OCI-LY7 (cell line): ENCODE measurements at regions not wholly inside any gene's neighbourhood (a gene's known extent, or its start where the extent isn't known, plus 50 kb on each side); places are given as distances from the start of the nearest gene placed in this dataset.

ENCODE experiments used
- BruUV-seq: library from RNA; stranded (reverse); fragments of 400-500 nt; replicated peaks from 2 replicates; lab custom pipeline; 2021; lab: Mats Ljungman, UMichigan
- CTCF ChIA-PET: fragments of 300-600 bp; sonication (Branson Sonifier 250); formaldehyde crosslinking; loops from one replicate; lab custom pipeline; 2022; ENCODE audit warnings: antibody characterized with exemption; ENCODE audit not compliant: unreplicated experiment; lab: Charles Lee
- POLR2A ChIA-PET: fragments of 300-600 bp; sonication (Branson Sonifier 250); formaldehyde crosslinking; loops from one replicate; lab custom pipeline; 2022; ENCODE audit warnings: antibody characterized with exemption; lab: Charles Lee
- DNase-seq: peaks from one replicate; pipeline ENCODE4 v3.0.0-alpha.2; 2015; ENCODE audit warnings: low spot score
- H2AFZ ChIP-seq: fragments of 200-600 bp; sonication (generic), shearing (Covaris generic); 2 replicates; pipeline ENCODE4 v1.6.1; 2014; ENCODE audit warnings: mild to moderate bottlenecking, antibody characterized with exemption, low read length, moderate library complexity
- H3K27ac ChIP-seq: fragments of 200-600 bp; sonication (generic); 2 replicates; pipeline ENCODE4 v1.5.1; 2014; ENCODE audit warnings: mixed run types, low read depth, mild to moderate bottlenecking, moderate library complexity, low read length, inconsistent platforms; ENCODE audit not compliant: poor library complexity, severe bottlenecking
- H3K36me3 ChIP-seq: fragments of 200-600 bp; sonication (generic); 2 replicates; pipeline ENCODE4 v1.6.1; 2014; ENCODE audit warnings: mild to moderate bottlenecking, antibody characterized with exemption, low read length, moderate library complexity, mixed read lengths; ENCODE audit not compliant: insufficient read depth
- H3K4me1 ChIP-seq: fragments of 200-600 bp; sonication (generic); 2 replicates; pipeline ENCODE4 v1.5.1; 2014; ENCODE audit warnings: mild to moderate bottlenecking, low read length; ENCODE audit not compliant: insufficient read depth, poor library complexity, severe bottlenecking
- H3K4me2 ChIP-seq: fragments of 200-600 bp; sonication (generic); 2 replicates; pipeline ENCODE4 v1.6.1; 2014; ENCODE audit warnings: mild to moderate bottlenecking, low read length
- H3K4me3 ChIP-seq: fragments of 200-600 bp; sonication (generic); 2 replicates; pipeline ENCODE4 v1.5.1; 2014; ENCODE audit warnings: mild to moderate bottlenecking, low read depth, low read length; ENCODE audit not compliant: poor library complexity, severe bottlenecking
- H3K79me2 ChIP-seq: fragments of 200-600 bp; sonication (generic); 2 replicates; pipeline ENCODE4 v1.6.1; 2016; ENCODE audit warnings: low read depth, mild to moderate bottlenecking, low read length, moderate library complexity, mixed read lengths; ENCODE audit not compliant: insufficient read depth
- H3K9me2 ChIP-seq: fragments of 200-600 bp; sonication (generic); 2 replicates; pipeline ENCODE4 v1.6.1; 2016; ENCODE audit warnings: mild to moderate bottlenecking, low read length, mixed read lengths; ENCODE audit not compliant: insufficient read depth
- H3K9me3 ChIP-seq: fragments of 200-600 bp; sonication (generic); 2 replicates; pipeline ENCODE4 v1.6.1; 2014; ENCODE audit warnings: mild to moderate bottlenecking, mixed run types, low read length, mixed read lengths
- H4K20me1 ChIP-seq: fragments of 200-600 bp; sonication (generic); 2 replicates; pipeline ENCODE4 v1.6.1; 2014; ENCODE audit warnings: mild to moderate bottlenecking, antibody characterized with exemption, low read length, moderate library complexity, mixed read lengths; ENCODE audit not compliant: insufficient read depth
- EZH2phosphoT487 ChIP-seq: fragments of 200-600 bp; sonication (generic); IDR thresholded peaks from 2 replicates; pipeline ENCODE4 v1.6.1; 2018; ENCODE audit warnings: low read depth, borderline replicate concordance, mild to moderate bottlenecking, mixed run types, antibody characterized with exemption, low read length, moderate library complexity, mixed read lengths
- intact Hi-C: fragments of 100-400 bp; cut with micrococcal nuclease; formaldehyde crosslinking; loops from one replicate; pipeline ENCODE4 v1.10.0; 2022; ENCODE audit not compliant: unreplicated experiment
- TF ChIP-seq, protein P1 (sequence below): fragments of 200-600 bp; sonication (generic); conservative IDR thresholded peaks from 2 replicates; pipeline ENCODE4 v1.5.1; 2014; ENCODE audit warnings: mild to moderate bottlenecking, antibody characterized with exemption, low read length, moderate library complexity, mixed read lengths

GRCh38 chr5:86074297-86074696 is 543.4 kb upstream of the COX7C start:
- CTCF ChIA-PET, result no interaction called here
- no peaks in the 10 kb centered on the region for H4K20me1 ChIP-seq
- BruUV-seq, result no TSS peak

GRCh38 chr5:86075139-86075538 is 542.6 kb upstream of the COX7C start:
- H3K79me2 ChIP-seq, result no peaks in the 10 kb centered on the region
- H3K4me1 ChIP-seq, result no peaks in the 10 kb centered on the region
- no peak overlapping the region for H2AFZ ChIP-seq
- ChIA-PET CTCF (no interaction called here), POLR2A (interaction anchor here (1.4 kb wide), 1 partner anchor 8 kb away, joined by 4 read pairs; no protein-coding TSS in a partner anchor)
- BruUV-seq, result no TSS peak
- H3K9me3 ChIP-seq, result no peaks in the 10 kb centered on the region
- no peak for TF ChIP-seq EZH2phosphoT487
- TF ChIP-seq, protein P1, sequence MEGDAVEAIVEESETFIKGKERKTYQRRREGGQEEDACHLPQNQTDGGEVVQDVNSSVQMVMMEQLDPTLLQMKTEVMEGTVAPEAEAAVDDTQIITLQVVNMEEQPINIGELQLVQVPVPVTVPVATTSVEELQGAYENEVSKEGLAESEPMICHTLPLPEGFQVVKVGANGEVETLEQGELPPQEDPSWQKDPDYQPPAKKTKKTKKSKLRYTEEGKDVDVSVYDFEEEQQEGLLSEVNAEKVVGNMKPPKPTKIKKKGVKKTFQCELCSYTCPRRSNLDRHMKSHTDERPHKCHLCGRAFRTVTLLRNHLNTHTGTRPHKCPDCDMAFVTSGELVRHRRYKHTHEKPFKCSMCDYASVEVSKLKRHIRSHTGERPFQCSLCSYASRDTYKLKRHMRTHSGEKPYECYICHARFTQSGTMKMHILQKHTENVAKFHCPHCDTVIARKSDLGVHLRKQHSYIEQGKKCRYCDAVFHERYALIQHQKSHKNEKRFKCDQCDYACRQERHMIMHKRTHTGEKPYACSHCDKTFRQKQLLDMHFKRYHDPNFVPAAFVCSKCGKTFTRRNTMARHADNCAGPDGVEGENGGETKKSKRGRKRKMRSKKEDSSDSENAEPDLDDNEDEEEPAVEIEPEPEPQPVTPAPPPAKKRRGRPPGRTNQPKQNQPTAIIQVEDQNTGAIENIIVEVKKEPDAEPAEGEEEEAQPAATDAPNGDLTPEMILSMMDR, result no peak
- intact Hi-C loops, result no loop called here
- no peaks in the 10 kb centered on the region for H3K36me3 ChIP-seq
- H3K27ac ChIP-seq, result no peak overlapping the region
- H3K4me2 ChIP-seq, result no peak overlapping the region
- H4K20me1 ChIP-seq, result no peaks in the 10 kb centered on the region
- H3K9me2 ChIP-seq, result no peaks in the 10 kb centered on the region
- DNase-seq, result no peak
- H3K4me3 ChIP-seq, result no peak overlapping the region

More at GRCh38 chr5:86074297-86074696, 543.4 kb upstream of the COX7C start:
- Histone ChIP-seq H3K4me1 (no peaks in the 10 kb centered on the region), H3K36me3 (no peaks in the 10 kb centered on the region), H3K27ac (no peak overlapping the region), H3K79me2 (no peaks in the 10 kb centered on the region), H3K4me2 (no peak overlapping the region), H3K9me2 (no peaks in the 10 kb centered on the region), H3K4me3 (no peak overlapping the region), H3K9me3 (no peaks in the 10 kb centered on the region), H2AFZ (no peak overlapping the region)
- POLR2A ChIA-PET, result no interaction called here
- intact Hi-C loops, result no loop called here
- no peak for TF ChIP-seq EZH2phosphoT487
- TF ChIP-seq, protein P1, result no peak
- DNase-seq, result no peak

DNA sequence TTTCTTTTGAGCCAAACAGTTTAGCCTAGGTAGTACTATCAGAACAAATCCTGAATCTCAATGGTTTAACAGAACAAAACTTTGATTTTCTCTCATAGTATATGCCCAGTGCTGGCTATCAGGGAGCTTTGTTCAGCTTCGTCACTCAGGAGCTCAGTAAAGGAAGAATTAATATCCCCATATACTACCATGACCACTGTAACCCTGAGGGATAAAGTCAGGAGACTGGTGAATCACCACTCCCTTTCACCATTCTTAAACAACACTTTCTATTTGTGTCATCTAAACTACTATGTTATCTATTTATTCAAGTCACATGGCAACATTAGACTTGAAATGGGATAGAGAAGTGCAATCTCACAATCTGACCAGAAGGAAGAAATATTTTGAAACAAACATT is 522.6 kb upstream of the COX7C start:
- Histone ChIP-seq H2AFZ (no peak overlapping the region), H4K20me1 (no peaks in the 10 kb centered on the region), H3K4me2 (no peak overlapping the region), H3K79me2 (no peaks in the 10 kb centered on the region), H3K4me1 (no peaks in the 10 kb centered on the region), H3K4me3 (no peak overlapping the region), H3K9me2 (no peaks in the 10 kb centered on the region), H3K27ac (no peak overlapping the region), H3K36me3 (no peaks in the 10 kb centered on the region), H3K9me3 (no peaks in the 10 kb centered on the region)
- DNase-seq, result no peak
- ChIA-PET POLR2A (no interaction called here), CTCF (no interaction called here)
- BruUV-seq, result no TSS peak
- no peak for TF ChIP-seq EZH2phosphoT487
- TF ChIP-seq, protein P1, result no peak
- intact Hi-C loops, result no loop called here
